Mesodermal cell (in vitro differentiated cells): ENCODE measurements at regions not wholly inside any gene's neighbourhood (a gene's known extent, or its start where the extent isn't known, plus 50 kb on each side); places are given as distances from the start of the nearest gene placed in this dataset.
"Not testable (repeated sequence)": the region's sequence is repeated elsewhere in the genome, so short reads cannot be mapped to it uniquely, and the experiment has no call there.

Source experiments
- H3K27ac ChIP-seq: 2 replicates; pipeline ENCODE4 v1.7.0; 2013; ENCODE audit warnings: mild to moderate bottlenecking, low read depth, low read length, moderate library complexity; ENCODE audit not compliant: severe bottlenecking
- H3K36me3 ChIP-seq: 2 replicates; pipeline ENCODE4 v1.7.1; 2013; ENCODE audit warnings: mild to moderate bottlenecking, low read length, moderate library complexity; ENCODE audit not compliant: control insufficient read depth, insufficient read depth
- H3K4me1 ChIP-seq: one replicate; pipeline ENCODE4 v1.7.1; 2013; ENCODE audit warnings: mild to moderate bottlenecking, low read length; ENCODE audit not compliant: insufficient read depth, control insufficient read depth, poor library complexity, severe bottlenecking
- H3K4me3 ChIP-seq: 2 replicates; pipeline ENCODE4 v1.7.0; 2013; ENCODE audit warnings: low read length, control low read depth, mild to moderate bottlenecking; ENCODE audit not compliant: insufficient read depth, poor library complexity, severe bottlenecking; ENCODE audit errors: extremely low read depth
- H3K9me3 ChIP-seq: 2 replicates; pipeline ENCODE4 v1.7.1; 2013; ENCODE audit warnings: mild to moderate bottlenecking, low read length, moderate library complexity; ENCODE audit not compliant: control insufficient read depth
- WGBS, 2 experiments: methylation state at CpG; one replicate each; pipeline ENCODE4 v1.1.5; 2013; ENCODE audit warnings: missing lambda C conversion rate in 2 of 2; ENCODE audit not compliant: insufficient coverage in 2 of 2; 5-methylcytosine and 5-hydroxymethylcytosine counted together

GRCh38 chr2:182548031-182548950 lies 121.5 kb upstream of the PDE1A start:
- no peaks in the 10 kb centered on the region for H3K36me3 ChIP-seq
- no peaks in the 10 kb centered on the region for H3K9me3 ChIP-seq
- H3K27ac ChIP-seq, result no peak overlapping the region
- 91 to 96% methylated on average over 5 of the region's 7 CpGs for WGBS, 2 experiments
- no peaks in the 10 kb centered on the region for H3K4me1 ChIP-seq
- no peak overlapping the region for H3K4me3 ChIP-seq

GRCh38 chr2:182550234-182550633 lies 123.4 kb upstream of the PDE1A start:
- Histone ChIP-seq H3K27ac (no peak overlapping the region), H3K9me3 (no peaks in the 10 kb centered on the region), H3K4me3 (no peak overlapping the region), H3K36me3 (no peaks in the 10 kb centered on the region), H3K4me1 (no peaks in the 10 kb centered on the region)
- WGBS, 2 experiments, result 89% methylated on average over 1 of the region's 4 CpGs; no CpG with 5 or more reads in 1 of the 2 experiments

DNA sequence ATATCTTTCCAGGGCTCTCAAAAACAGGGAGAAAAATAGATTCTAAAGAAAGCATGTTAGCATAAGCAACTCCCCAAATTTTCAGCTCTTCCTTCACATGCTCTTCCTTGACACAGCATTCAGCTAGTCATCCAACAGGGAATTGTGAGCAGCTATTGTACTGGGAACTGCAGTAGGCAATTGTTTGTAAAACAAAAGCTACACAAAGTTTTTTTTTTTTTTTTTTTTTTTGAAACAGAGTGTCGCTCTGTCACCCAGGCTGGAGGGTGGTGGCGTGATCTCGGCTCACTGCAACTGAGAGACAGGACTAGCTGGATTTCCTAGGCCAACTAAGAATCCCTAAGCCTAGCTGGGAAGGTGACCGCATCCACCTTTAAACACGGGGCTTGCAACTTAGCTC lies 125.4 kb upstream of the PDE1A start:
- not testable (repeated sequence) for H3K36me3 ChIP-seq, H3K4me3 ChIP-seq, H3K27ac ChIP-seq, H3K9me3 ChIP-seq, H3K4me1 ChIP-seq
- 89 to 90% methylated on average over 2 to 4 of the region's 5 CpGs for WGBS, 2 experiments

DNA sequence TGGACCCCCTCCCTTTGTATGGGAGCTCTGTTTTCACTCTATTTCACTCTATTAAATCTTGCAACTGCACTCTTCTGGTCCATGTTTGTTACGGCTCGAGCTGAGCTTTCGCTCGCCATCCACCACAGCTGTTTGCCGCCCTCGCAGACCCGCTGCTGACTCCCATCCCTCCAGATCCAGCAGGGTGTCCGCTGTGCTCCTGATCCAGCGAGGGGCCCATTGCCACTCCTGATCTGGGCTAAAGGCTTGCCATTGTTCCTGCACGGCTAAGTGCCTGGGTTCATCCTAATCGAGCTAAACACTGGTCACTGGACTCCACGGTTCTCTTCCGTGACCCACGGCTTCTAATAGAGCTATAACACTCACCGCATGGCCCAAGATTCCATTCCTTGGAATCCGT lies 125.9 kb upstream of the PDE1A start:
- not testable (repeated sequence) for H3K36me3 ChIP-seq, H3K4me1 ChIP-seq, H3K4me3 ChIP-seq, H3K27ac ChIP-seq, H3K9me3 ChIP-seq
- WGBS, 2 experiments, result 96 to 98% methylated on average over 14 to 15 of the region's 16 CpGs

GRCh38 chr2:182553483-182553882 lies 126.6 kb upstream of the PDE1A start:
- no peak overlapping the region for H3K4me3 ChIP-seq
- no peaks in the 10 kb centered on the region for H3K9me3 ChIP-seq
- H3K4me1 ChIP-seq, result no peaks in the 10 kb centered on the region
- H3K27ac ChIP-seq, result no peak overlapping the region
- WGBS, 2 experiments, result 77 to 94% methylated on average over 2 of the region's 2 CpGs
- H3K36me3 ChIP-seq, result no peaks in the 10 kb centered on the region

DNA sequence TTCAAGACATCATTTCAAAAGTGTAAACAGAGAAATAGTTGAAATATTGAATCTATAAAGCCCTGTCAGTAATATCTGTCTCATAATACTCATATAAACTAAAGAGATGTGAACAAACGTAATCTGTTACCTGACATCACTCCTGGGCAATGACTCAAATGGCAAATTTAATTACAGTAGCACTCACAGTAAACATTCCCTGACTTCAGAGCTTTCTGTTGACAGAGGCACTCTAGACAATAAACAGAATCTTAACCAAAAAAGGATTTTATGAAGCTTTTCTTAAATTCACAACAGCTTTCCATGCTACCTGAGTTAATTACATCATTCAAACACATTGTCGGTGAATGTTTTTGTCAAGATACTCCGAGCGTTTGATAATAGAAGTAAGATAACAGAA lies 128.1 kb upstream of the PDE1A start:
- Histone ChIP-seq H3K27ac (no peak overlapping the region), H3K4me3 (no peak overlapping the region), H3K9me3 (no peaks in the 10 kb centered on the region), H3K36me3 (no peaks in the 10 kb centered on the region), H3K4me1 (no peaks in the 10 kb centered on the region)
- 75 to 83% methylated on average over 1 of the region's 4 CpGs for WGBS, 2 experiments

- Histone ChIP-seq H3K4me3 (no peak overlapping the region), H3K9me3 (no peaks in the 10 kb centered on the region), H3K27ac (no peak overlapping the region), H3K36me3 (no peaks in the 10 kb centered on the region), H3K4me1 (no peaks in the 10 kb centered on the region)
- 83% methylated on average over 1 of the region's 1 CpG; no CpG with 5 or more reads in 1 of the 2 experiments for WGBS, 2 experiments
These were observed 131.7 kb upstream of the PDE1A start for GRCh38 chr2:182558564-182558963.

- 100% methylated on average over 1 of the region's 3 CpGs; no CpG with 5 or more reads in 1 of the 2 experiments for WGBS, 2 experiments
- no peaks in the 10 kb centered on the region for H3K9me3 ChIP-seq
- H3K36me3 ChIP-seq, result no peaks in the 10 kb centered on the region
- no peaks in the 10 kb centered on the region for H3K4me1 ChIP-seq
- no peak overlapping the region for H3K27ac ChIP-seq
- H3K4me3 ChIP-seq, result no peak overlapping the region
These were observed 132.8 kb upstream of the PDE1A start for GRCh38 chr2:182559623-182560022.

DNA sequence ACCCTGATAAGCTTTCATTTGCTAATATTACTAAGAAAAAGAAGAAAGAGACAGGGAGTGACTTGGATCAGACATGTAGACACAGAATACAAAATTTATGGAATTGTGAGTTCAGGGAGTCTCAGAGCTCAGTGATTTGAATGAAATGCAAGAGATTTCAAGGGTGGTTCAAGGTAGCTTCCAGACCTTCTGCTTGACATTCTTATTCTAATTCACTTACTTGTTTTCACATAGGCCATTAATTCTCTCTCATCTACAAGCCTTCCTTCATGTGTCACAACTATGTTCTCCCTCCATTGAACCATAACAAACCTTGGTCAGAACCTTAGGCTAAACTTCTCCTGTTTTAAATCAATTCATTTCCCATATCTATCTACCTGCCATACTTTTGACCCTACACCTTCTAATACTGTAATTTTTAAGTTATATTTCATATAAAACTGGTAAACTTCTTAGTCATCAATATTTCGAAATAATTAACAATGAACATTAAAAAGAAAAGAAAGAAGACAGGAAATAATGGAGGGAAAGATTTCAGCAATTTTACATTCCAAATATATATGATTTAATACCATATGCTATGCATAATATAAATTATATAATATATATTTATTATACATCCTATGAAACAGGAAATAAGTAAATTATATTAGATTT lies 139.2 kb upstream of the PDE1A start:
- H3K4me3 ChIP-seq, result no peak overlapping the region
- no CpG with 5 or more reads among the region's 1 CpG for WGBS, 2 experiments
- H3K27ac ChIP-seq, result no peak overlapping the region
- no peaks in the 10 kb centered on the region for H3K9me3 ChIP-seq
- no peaks in the 10 kb centered on the region for H3K4me1 ChIP-seq
- no peaks in the 10 kb centered on the region for H3K36me3 ChIP-seq

DNA sequence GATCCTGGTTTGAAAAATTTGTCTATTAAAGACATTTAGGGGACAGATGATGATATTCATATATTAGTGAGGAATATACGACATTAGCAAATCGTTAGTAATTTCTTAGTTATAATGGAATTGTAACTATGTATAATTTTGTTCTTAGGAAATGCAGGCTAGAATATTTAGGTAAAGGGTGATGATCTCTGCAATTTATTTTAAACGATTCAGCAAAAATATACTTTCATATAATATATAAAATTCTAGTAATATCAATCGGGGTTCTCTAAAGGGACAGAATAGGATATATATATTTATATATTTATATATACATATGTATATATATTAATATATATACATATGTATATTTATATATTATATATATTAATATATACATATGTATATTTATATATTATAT lies 142.5 kb upstream of the DNAJC10 start:
- Histone ChIP-seq H3K27ac (no peak overlapping the region), H3K36me3 (no peaks in the 10 kb centered on the region), H3K4me3 (no peak overlapping the region), H3K9me3 (no peaks in the 10 kb centered on the region), H3K4me1 (no peaks in the 10 kb centered on the region)
- no CpG with 5 or more reads among the region's 4 CpGs for WGBS, 2 experiments

DNA sequence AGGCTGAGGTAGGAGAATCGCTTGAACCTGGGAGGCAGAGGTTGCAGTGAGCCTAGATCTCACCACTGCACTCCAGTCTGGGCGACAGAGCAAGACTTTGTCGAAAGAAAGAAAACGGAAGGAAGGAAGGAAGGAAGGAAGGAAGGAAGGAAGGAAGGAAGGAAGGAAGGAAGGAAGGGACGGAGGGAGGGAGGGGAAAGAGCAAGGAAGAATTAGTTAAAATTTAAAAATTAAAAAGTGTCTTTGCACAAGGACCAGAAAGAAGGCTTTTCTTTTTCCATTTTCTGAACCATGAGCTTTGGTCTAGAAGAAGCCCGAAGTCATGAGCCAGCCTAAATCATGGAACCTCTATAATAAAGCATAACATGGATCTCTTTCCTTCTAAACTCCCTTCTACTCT lies 138.2 kb upstream of the DNAJC10 start:
- H3K4me1 ChIP-seq, result no peaks in the 10 kb centered on the region
- no peak overlapping the region for H3K27ac ChIP-seq
- WGBS, 2 experiments, result 92 to 95% methylated on average over 5 of the region's 6 CpGs
- H3K4me3 ChIP-seq, result no peak overlapping the region
- no peaks in the 10 kb centered on the region for H3K9me3 ChIP-seq
- H3K36me3 ChIP-seq, result no peaks in the 10 kb centered on the region
